ENCODE measurements at regions not wholly inside any gene's neighbourhood (a gene's known extent, or its start where the extent isn't known, plus 50 kb on each side); places are given as distances from the start of the nearest gene placed in this dataset.

DNA sequence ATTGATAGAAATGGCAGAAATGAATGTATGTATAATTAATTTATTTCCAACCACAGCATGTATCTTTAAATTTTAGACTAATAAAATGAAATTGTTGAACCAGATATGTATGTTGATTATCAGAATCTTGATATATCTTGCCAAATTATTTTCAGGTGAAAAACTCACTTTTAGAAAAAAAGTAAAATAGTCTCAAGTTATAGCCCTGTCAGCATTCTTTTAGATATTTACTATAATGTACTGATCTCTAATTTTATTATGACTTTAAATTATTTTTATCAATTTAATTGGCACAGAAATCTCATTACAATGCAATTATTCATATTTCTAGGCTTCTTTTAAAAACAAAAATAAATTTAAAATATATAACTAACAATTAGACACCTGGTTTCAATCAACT is 1990.4 kb upstream of the CDH6 start:
- TF ChIP-seq, protein P1, sequence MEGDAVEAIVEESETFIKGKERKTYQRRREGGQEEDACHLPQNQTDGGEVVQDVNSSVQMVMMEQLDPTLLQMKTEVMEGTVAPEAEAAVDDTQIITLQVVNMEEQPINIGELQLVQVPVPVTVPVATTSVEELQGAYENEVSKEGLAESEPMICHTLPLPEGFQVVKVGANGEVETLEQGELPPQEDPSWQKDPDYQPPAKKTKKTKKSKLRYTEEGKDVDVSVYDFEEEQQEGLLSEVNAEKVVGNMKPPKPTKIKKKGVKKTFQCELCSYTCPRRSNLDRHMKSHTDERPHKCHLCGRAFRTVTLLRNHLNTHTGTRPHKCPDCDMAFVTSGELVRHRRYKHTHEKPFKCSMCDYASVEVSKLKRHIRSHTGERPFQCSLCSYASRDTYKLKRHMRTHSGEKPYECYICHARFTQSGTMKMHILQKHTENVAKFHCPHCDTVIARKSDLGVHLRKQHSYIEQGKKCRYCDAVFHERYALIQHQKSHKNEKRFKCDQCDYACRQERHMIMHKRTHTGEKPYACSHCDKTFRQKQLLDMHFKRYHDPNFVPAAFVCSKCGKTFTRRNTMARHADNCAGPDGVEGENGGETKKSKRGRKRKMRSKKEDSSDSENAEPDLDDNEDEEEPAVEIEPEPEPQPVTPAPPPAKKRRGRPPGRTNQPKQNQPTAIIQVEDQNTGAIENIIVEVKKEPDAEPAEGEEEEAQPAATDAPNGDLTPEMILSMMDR (IDR thresholded peaks at IDR 0.05; ENCODE audit: low read depth, low read length, poor library complexity, severe bottlenecking): no peak
- no peak for TF ChIP-seq EZH2phosphoT487 (IDR thresholded peaks at IDR 0.05; ENCODE audit: borderline replicate concordance, low read length)
